Ishikawa (cell line): ENCODE measurements at regions not wholly inside any gene's neighbourhood (a gene's known extent, or its start where the extent isn't known, plus 50 kb on each side); places are given as distances from the start of the nearest gene placed in this dataset.

Experiments used
- CEBPB ChIP-seq: IDR thresholded peaks from 2 replicates; pipeline ENCODE4 v1.6.1; 2012
- CREB1 ChIP-seq: IDR thresholded peaks from 2 replicates; pipeline ENCODE4 v1.6.1; 2012; ENCODE audit warnings: low read depth
- EGR1 ChIP-seq: IDR thresholded peaks from 2 replicates; pipeline ENCODE4 v1.6.1; 2012
- EP300 ChIP-seq: IDR thresholded peaks from 2 replicates; pipeline ENCODE4 v1.6.1; 2012; ENCODE audit warnings: borderline replicate concordance
- FOXM1 ChIP-seq: IDR thresholded peaks from 2 replicates; pipeline ENCODE4 v1.6.1; 2012; ENCODE audit warnings: low read depth, borderline replicate concordance
- MAX ChIP-seq: IDR thresholded peaks from 2 replicates; pipeline ENCODE4 v1.6.1; 2012
- NFIC ChIP-seq: IDR thresholded peaks from 2 replicates; pipeline ENCODE4 v1.6.1; 2012
- RAD21 ChIP-seq: IDR thresholded peaks from 2 replicates; pipeline ENCODE4 v1.6.1; 2012; ENCODE audit warnings: low read depth
- REST ChIP-seq: IDR thresholded peaks from 2 replicates; pipeline ENCODE4 v1.6.1; 2012; ENCODE audit warnings: low read depth, mild to moderate bottlenecking
- TAF1 ChIP-seq: IDR thresholded peaks from 2 replicates; pipeline ENCODE4 v1.6.1; 2012; ENCODE audit warnings: low read depth, mild to moderate bottlenecking
- TCF12 ChIP-seq: IDR thresholded peaks from 2 replicates; pipeline ENCODE4 v1.6.1; 2012; ENCODE audit warnings: low read depth
- TEAD4 ChIP-seq: IDR thresholded peaks from 2 replicates; pipeline ENCODE4 v1.6.1; 2012
- USF1 ChIP-seq: IDR thresholded peaks from 2 replicates; pipeline ENCODE4 v1.6.1; 2012
- YY1 ChIP-seq: IDR thresholded peaks from 2 replicates; pipeline ENCODE4 v1.6.1; 2012; ENCODE audit warnings: low read depth
- ZBTB7A ChIP-seq: IDR thresholded peaks from 2 replicates; pipeline ENCODE4 v1.6.1; 2012; ENCODE audit warnings: low read depth

- TF ChIP-seq ZBTB7A (no peak), FOXM1 (no peak), MAX (no peak), TAF1 (no peak)
Measured at GRCh38 chr5:13585324-13585723, 359.2 kb downstream of the DNAH5 start.

DNA sequence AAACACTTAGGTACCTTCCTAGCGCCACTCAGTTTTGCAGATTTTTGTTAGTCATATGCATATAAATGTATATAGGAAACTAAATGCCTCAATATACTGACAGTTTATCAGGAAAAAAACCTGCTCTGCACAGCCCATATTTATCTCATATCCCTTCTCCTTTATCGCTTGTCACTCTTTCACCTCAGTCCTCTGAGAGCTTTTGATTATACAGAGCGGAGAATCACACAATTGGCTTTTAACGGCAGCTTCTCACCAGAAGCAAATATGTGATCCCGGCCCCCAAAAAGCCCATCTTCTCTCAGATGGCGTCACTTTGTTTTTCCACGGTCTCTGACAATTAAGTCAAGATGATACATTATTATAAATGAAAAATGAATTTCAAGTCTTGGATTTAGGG, 362.6 kb downstream of the DNAH5 start:
- no peak for TF ChIP-seq EP300
- TF ChIP-seq CEBPB = no peak
- TF ChIP-seq TEAD4 = no peak
- no peak for TF ChIP-seq TAF1
- no peak for TF ChIP-seq CREB1
- TF ChIP-seq TCF12 = no peak
- no peak for TF ChIP-seq USF1
- TF ChIP-seq NFIC = no peak
- TF ChIP-seq EGR1 = no peak
- TF ChIP-seq MAX = no peak
- TF ChIP-seq REST = no peak
- no peak for TF ChIP-seq FOXM1
- TF ChIP-seq RAD21 = no peak
- no peak for TF ChIP-seq YY1

DNA sequence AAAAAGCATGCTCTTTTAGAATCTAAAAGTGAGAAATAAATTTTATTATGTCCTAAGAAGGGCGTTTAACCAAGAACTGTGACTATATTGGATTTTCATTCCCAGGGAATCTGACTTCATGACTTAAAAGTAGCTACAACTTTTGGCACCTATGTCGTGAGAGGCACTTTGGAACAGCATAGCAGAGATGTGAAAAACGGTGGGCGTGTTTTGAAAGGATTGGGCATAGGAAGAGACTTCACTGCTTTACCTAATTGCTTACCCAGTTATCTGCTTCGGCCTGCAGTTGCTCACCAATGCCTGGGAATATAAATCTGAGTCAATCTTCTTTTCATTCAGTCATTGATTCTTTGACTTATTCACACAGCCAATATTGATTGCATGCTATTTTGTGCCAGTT, 363.4 kb downstream of the DNAH5 start:
- TF ChIP-seq YY1 (no peak), RAD21 (no peak), TAF1 (no peak), CREB1 (no peak), NFIC (no peak), USF1 (no peak), REST (no peak), EGR1 (no peak), CEBPB (no peak), TCF12 (no peak), MAX (no peak), TEAD4 (no peak), ZBTB7A (no peak), EP300 (no peak), FOXM1 (no peak)

DNA sequence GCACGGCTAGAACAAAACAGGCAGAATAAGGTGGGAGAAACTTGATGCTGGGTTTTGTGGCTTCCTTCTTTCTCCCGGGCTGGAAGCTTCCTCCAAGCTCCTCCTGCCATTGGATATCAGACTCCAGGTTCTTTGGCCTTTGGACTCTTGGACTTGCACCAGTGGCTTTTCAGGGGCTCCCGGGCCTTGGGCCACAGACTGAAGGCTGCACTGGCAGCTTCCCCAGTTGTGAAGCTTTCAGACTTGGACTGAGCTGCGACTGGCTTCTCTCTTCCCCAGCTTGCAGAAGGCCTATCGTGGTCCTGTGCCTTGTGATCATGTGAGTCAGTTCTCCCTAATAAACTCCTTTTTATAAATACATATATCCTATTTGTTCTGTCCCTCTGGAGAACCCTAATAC, 364.4 kb downstream of the DNAH5 start:
- TF ChIP-seq YY1 (no peak), TCF12 (no peak), FOXM1 (no peak), RAD21 (no peak), TEAD4 (no peak), REST (no peak), CREB1 (no peak), EGR1 (no peak), CEBPB (no peak), USF1 (no peak), ZBTB7A (no peak), TAF1 (no peak), MAX (no peak), EP300 (no peak), NFIC (no peak)
